ENCODE measurements at regions not wholly inside any gene's neighbourhood (a gene's known extent, or its start where the extent isn't known, plus 50 kb on each side); places are given as distances from the start of the nearest gene placed in this dataset.

DNA sequence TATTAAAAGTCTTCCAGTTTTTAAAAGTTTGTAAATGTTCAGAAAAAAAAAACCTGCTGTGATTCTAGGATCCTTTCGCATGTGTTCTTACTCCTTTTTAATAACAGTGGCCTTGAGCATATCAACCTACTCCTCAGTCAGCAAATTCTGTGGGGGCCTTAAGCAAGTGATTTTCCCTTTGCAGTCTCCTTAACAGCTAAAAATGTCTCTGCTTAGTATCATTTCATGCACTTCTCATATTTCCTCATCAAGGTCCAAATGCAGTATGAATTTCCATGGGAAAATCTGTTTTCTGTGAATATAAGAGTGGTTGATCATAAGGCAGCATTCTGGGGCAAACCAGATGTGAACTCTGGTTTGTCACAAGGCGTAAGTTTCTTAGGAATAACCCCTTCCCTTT is 2175.1 kb upstream of the PIK3C3 start:
- ATAC-seq (no peak), DNase-seq (ENCODE audit: low read depth, low spot score) (no peak), FAIRE-seq (no peak)
- SMC1A ChIA-PET (ENCODE audit: uncharacterized antibody, unreplicated experiment) = no interaction called here
- Histone ChIP-seq H3K27me3 (replicated peaks in 1 of 2; ENCODE audit: control insufficient read depth in 2 of 2, insufficient read depth in 2 of 2, low read length in 1 of 2) (no peaks in the 10 kb centered on the region), H4K20me1 (ENCODE audit: control insufficient read depth, insufficient read depth) (no peaks in the 10 kb centered on the region), H3K9ac (ENCODE audit: control insufficient read depth, insufficient read depth, low read length) (no peak overlapping the region), H3K4me3 (no peak overlapping the region), H3K79me2 (ENCODE audit: control insufficient read depth, insufficient read depth, low read length) (no peaks in the 10 kb centered on the region), H2AFZ (ENCODE audit: control insufficient read depth, low read depth, low read length) (no peak overlapping the region), H3K27ac (ENCODE audit: control insufficient read depth, insufficient read depth) (no peak overlapping the region), H3K36me3 (ENCODE audit: control insufficient read depth in 2 of 2, insufficient read depth in 2 of 2, low read length in 1 of 2) (no peaks in the 10 kb centered on the region), H3K4me1 (ENCODE audit: control insufficient read depth, insufficient read depth, low read length) (no peaks in the 10 kb centered on the region), H3K4me2 (ENCODE audit: control insufficient read depth, insufficient read depth) (no peak overlapping the region), H3K9me3 (replicated peaks; ENCODE audit: control insufficient read depth, insufficient read depth, low read length) (no peaks in the 10 kb centered on the region)
- BruUV-seq (replicated peaks) = no TSS peak
- RAD21 ChIA-PET (ENCODE audit: unreplicated experiment) = no interaction called here
- whole genome bisulfite sequencing (ENCODE audit: insufficient coverage, insufficient replicate concordance, low lambda C conversion rate, missing lambda C conversion rate) = 50% methylated on average over 2 of the region's 2 CpGs
- in situ Hi-C loops (cut with MboI) = no loop called here
- POLR2A ChIA-PET = no interaction called here
- intact Hi-C loops (cut with micrococcal nuclease; ENCODE audit: unreplicated experiment) = no loop called here
- CTCF ChIA-PET = no interaction called here
- no peak for TF ChIP-seq SRF (IDR thresholded peaks at IDR 0.05; ENCODE audit: low read depth in 2 of 2, low read length in 2 of 2)
- TF ChIP-seq, protein P1, sequence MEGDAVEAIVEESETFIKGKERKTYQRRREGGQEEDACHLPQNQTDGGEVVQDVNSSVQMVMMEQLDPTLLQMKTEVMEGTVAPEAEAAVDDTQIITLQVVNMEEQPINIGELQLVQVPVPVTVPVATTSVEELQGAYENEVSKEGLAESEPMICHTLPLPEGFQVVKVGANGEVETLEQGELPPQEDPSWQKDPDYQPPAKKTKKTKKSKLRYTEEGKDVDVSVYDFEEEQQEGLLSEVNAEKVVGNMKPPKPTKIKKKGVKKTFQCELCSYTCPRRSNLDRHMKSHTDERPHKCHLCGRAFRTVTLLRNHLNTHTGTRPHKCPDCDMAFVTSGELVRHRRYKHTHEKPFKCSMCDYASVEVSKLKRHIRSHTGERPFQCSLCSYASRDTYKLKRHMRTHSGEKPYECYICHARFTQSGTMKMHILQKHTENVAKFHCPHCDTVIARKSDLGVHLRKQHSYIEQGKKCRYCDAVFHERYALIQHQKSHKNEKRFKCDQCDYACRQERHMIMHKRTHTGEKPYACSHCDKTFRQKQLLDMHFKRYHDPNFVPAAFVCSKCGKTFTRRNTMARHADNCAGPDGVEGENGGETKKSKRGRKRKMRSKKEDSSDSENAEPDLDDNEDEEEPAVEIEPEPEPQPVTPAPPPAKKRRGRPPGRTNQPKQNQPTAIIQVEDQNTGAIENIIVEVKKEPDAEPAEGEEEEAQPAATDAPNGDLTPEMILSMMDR (IDR thresholded peaks at IDR 0.05 in 2 of 3, conservative IDR thresholded peaks at IDR 0.05 in 1 of 3; ENCODE audit: control insufficient read depth in 2 of 3, extremely low read depth in 1 of 3, insufficient read depth in 1 of 3, low read depth in 3 of 3, low read length in 3 of 3) = no peak
- no peak for TF ChIP-seq GABPA (IDR thresholded peaks at IDR 0.05; ENCODE audit: low read depth)
- TF ChIP-seq, protein P2, sequence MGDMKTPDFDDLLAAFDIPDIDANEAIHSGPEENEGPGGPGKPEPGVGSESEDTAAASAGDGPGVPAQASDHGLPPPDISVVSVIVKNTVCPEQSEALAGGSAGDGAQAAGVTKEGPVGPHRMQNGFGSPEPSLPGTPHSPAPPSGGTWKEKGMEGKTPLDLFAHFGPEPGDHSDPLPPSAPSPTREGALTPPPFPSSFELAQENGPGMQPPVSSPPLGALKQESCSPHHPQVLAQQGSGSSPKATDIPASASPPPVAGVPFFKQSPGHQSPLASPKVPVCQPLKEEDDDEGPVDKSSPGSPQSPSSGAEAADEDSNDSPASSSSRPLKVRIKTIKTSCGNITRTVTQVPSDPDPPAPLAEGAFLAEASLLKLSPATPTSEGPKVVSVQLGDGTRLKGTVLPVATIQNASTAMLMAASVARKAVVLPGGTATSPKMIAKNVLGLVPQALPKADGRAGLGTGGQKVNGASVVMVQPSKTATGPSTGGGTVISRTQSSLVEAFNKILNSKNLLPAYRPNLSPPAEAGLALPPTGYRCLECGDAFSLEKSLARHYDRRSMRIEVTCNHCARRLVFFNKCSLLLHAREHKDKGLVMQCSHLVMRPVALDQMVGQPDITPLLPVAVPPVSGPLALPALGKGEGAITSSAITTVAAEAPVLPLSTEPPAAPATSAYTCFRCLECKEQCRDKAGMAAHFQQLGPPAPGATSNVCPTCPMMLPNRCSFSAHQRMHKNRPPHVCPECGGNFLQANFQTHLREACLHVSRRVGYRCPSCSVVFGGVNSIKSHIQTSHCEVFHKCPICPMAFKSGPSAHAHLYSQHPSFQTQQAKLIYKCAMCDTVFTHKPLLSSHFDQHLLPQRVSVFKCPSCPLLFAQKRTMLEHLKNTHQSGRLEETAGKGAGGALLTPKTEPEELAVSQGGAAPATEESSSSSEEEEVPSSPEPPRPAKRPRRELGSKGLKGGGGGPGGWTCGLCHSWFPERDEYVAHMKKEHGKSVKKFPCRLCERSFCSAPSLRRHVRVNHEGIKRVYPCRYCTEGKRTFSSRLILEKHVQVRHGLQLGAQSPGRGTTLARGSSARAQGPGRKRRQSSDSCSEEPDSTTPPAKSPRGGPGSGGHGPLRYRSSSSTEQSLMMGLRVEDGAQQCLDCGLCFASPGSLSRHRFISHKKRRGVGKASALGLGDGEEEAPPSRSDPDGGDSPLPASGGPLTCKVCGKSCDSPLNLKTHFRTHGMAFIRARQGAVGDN (IDR thresholded peaks at IDR 0.05) = no peak
- TF ChIP-seq SMARCA5 (IDR thresholded peaks at IDR 0.05) = no peak
- no peak for TF ChIP-seq SUPT20H (IDR thresholded peaks at IDR 0.05; ENCODE audit: borderline replicate concordance, control insufficient read depth, low read depth, low read length)
- TF ChIP-seq, protein P3, sequence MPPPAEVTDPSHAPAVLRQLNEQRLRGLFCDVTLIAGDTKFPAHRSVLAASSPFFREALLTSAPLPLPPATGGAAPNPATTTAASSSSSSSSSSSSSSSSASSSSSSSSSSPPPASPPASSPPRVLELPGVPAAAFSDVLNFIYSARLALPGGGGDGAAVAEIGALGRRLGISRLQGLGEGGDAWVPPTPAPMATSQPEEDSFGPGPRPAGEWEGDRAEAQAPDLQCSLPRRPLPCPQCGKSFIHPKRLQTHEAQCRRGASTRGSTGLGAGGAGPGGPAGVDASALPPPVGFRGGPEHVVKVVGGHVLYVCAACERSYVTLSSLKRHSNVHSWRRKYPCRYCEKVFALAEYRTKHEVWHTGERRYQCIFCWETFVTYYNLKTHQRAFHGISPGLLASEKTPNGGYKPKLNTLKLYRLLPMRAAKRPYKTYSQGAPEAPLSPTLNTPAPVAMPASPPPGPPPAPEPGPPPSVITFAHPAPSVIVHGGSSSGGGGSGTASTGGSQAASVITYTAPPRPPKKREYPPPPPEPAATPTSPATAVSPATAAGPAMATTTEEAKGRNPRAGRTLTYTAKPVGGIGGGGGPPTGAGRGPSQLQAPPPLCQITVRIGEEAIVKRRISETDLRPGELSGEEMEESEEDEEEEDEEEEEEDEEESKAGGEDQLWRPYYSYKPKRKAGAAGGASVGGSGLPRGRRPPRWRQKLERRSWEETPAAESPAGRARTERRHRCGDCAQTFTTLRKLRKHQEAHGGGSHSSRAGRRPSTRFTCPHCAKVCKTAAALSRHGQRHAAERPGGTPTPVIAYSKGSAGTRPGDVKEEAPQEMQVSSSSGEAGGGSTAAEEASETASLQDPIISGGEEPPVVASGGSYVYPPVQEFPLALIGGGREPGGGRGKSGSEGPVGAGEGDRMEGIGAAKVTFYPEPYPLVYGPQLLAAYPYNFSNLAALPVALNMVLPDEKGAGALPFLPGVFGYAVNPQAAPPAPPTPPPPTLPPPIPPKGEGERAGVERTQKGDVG (CRISPR knock-in tag; IDR thresholded peaks at IDR 0.05) = no peak
- TF ChIP-seq RUNX3 (IDR thresholded peaks at IDR 0.05; ENCODE audit: low read length) = no peak
- TF ChIP-seq BCL11A (IDR thresholded peaks at IDR 0.05; ENCODE audit: low read depth, low read length) = no peak
- TF ChIP-seq, protein P4, sequence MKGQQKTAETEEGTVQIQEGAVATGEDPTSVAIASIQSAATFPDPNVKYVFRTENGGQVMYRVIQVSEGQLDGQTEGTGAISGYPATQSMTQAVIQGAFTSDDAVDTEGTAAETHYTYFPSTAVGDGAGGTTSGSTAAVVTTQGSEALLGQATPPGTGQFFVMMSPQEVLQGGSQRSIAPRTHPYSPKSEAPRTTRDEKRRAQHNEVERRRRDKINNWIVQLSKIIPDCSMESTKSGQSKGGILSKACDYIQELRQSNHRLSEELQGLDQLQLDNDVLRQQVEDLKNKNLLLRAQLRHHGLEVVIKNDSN (IDR thresholded peaks at IDR 0.05; ENCODE audit: borderline replicate concordance, extremely low read length, insufficient read depth, low read depth, low read length) = no peak
- no peak for TF ChIP-seq POU2F2 (IDR thresholded peaks at IDR 0.05; ENCODE audit: borderline replicate concordance, low read depth, low read length)

Measured in GM12878 (cell line).